Stimulated activated CD8-positive, alpha-beta memory T cell treated with anti-CD3 and anti-CD28 coated beads, Interleukin-2, amount 100 ng/mL, for 48 hours (primary cell): ENCODE measurements at regions not wholly inside any gene's neighbourhood (a gene's known extent, or its start where the extent isn't known, plus 50 kb on each side); places are given as distances from the start of the nearest gene placed in this dataset.
"Not testable (repeated sequence)": the region's sequence is repeated elsewhere in the genome, so short reads cannot be mapped to it uniquely, and the experiment has no call there.

Source experiments
- DNase-seq, 2 donors: peaks; one replicate each; pipeline ENCODE4 v3.0.0-alpha.2; 2020; ENCODE audit warnings: low read depth in 2 of 2

- no peak for DNase-seq
Observed at GRCh38 chr2:12448846-12449505, 267.8 kb upstream of the TRIB2 start.

GRCh38 chr2:12451726-12452125, 265.0 kb upstream of the TRIB2 start:
- no peak for DNase-seq

GRCh38 chr2:12452185-12452584, 264.6 kb upstream of the TRIB2 start:
- DNase-seq: no peak

GRCh38 chr2:12453731-12454130, 263.0 kb upstream of the TRIB2 start:
- DNase-seq: no peak

GRCh38 chr2:12455661-12456060, 261.1 kb upstream of the TRIB2 start:
- DNase-seq: no peak

GRCh38 chr2:12456293-12457106, 260.2 kb upstream of the TRIB2 start:
- peak; percentile 47 to 48 for DNase-seq

GRCh38 chr2:12457831-12458230, 258.9 kb upstream of the TRIB2 start:
- no peak for DNase-seq

GRCh38 chr2:12463189-12463588, 253.5 kb upstream of the TRIB2 start:
- no peak for DNase-seq

- DNase-seq: no peak
Observed at GRCh38 chr2:12465631-12466135, 251.1 kb upstream of the TRIB2 start.

- DNase-seq: no peak
Observed at GRCh38 chr2:12467303-12467702, 249.4 kb upstream of the TRIB2 start.

GRCh38 chr2:12469141-12469561, 247.6 kb upstream of the TRIB2 start:
- DNase-seq: no peak

- DNase-seq: not testable (repeated sequence)
Observed at GRCh38 chr2:12472265-12472664, 244.5 kb upstream of the TRIB2 start.

GRCh38 chr2:12478151-12479064, 238.3 kb upstream of the TRIB2 start:
- DNase-seq: no peak

- DNase-seq: no peak
Observed at GRCh38 chr2:12479065-12479601, 237.6 kb upstream of the TRIB2 start.

- DNase-seq: no peak
Observed at GRCh38 chr2:12484536-12485115, 232.1 kb upstream of the TRIB2 start.

- DNase-seq: no peak
Observed at GRCh38 chr2:12486205-12487118, 230.3 kb upstream of the TRIB2 start.

GRCh38 chr2:12487253-12488004, 229.3 kb upstream of the TRIB2 start:
- DNase-seq: no peak

- no peak for DNase-seq
Observed at GRCh38 chr2:12488352-12489318, 228.1 kb upstream of the TRIB2 start.
